Renal pelvis (tissue), 1 donor: ENCODE measurements at regions not wholly inside any gene's neighbourhood (a gene's known extent, or its start where the extent isn't known, plus 50 kb on each side); places are given as distances from the start of the nearest gene placed in this dataset.

Experiments
- DNase-seq: peaks from one replicate; pipeline ENCODE4 v3.0.0-alpha.2; 2013

DNA sequence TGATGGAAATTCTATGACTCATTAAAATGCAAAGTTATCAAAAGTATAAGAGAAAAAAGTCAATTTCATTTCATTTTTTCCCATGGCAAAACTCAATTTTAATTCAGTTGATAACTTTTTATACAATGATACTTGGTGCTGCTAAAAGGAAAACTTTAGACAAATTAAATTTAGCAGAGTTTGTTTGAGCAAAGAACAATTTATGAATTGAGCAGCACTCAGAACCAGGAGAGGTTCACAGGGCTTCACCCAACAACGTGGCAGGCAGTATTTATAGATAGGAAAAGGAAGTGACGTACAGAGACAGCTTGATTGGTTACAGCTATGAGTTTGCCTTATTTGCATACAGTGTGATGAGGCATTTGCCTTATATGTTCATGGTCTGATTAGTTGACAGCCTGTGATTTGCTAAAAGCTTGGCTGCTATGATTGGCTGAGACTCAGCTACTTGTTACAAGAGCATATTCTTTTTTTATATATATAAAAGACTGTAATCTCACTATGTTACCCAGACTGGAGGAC, 157.2 kb upstream of the CELF2 start:
- no peak for DNase-seq

DNA sequence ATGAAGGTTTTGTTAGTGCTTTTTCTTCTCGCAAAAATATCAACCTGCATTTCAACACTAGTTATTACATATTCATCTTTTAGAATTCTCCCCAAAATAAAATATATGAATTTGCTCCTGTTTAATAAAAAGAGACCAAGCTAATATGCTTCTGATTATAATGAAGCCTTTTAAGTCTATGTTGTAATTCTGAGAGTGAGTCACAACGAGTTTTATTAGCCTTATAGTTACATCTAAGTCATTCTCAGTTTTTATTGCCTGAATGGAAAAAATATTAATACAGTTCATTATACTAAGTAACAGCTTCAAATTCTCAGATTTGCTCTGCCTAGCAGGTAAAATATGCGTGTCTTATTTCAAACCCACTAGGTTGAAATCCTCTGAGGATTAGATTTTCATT, 152.4 kb upstream of the CELF2 start:
- no peak for DNase-seq

DNA sequence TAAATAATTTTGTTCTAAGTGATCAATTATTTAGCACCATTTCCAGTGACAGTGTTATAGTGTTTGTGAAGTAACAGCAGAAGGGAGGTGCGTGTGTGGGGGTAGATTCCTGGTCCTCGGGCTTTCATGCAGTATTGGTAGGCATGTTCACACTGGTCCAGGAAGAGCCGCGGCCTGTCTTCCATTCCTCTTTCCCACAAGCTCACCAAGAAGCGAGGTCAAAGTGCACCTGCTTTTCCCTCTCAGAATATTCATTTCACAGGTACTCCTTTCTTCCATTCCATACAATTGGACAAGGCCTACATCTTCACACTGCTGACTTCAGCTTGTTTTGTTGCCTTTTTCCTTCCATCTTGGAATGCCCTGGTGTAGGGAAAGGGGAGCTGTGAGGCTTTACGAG, 151.8 kb upstream of the CELF2 start:
- no peak for DNase-seq

DNA sequence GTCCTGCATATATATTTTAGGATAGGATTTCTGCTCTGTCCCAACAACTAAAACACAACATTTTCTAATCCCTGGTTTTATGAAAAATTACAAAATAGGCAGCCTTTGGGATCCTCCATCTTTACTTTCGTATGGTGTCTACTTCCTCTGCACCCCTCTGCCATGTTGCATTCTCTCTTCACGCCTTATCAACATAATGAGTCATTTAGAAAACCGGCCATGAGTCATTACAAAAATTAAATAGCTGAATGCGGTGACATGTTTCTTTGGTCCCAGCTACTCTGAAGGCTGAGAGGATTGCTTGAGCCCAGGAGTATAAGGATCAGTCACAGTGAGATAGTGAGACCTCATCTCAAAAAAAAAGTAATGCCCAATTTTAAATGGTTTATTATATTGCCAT, 148.1 kb upstream of the CELF2 start:
- no peak for DNase-seq

DNA sequence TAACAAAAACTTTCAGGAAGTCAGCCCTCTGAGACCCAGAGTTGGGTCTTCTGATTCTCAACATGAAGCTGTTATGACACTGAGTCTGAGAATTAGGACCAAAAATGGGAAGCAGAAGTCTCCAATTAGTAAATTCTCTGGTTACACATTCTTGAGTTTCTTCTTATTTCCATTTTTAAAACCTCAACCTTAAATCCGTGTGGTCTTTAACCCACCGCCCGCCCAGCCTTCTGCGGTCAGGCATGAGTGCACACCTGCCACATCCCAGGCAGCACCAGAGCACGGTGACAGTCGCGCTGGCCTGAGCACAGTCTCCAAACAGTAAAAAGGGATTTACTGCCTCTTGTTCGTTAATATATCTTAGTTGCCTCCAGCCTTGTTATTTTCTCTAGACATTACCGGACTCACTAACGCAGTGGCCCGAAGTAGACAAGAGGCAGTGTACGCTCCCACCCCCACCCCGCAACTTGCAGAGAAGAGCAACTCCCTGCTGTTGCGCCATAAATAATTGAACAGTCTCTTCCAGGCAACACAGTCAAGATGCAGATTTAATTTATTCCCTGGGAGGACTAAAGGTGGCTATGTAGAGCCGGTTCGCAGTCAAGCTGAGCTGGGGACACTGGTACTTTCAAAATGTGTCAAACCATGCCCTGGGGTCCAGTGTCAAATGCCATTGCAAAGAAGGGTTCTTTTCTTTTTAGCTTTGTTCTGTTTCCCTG, 147.0 kb upstream of the CELF2 start:
- DNase-seq, result peak; percentile 86

DNA sequence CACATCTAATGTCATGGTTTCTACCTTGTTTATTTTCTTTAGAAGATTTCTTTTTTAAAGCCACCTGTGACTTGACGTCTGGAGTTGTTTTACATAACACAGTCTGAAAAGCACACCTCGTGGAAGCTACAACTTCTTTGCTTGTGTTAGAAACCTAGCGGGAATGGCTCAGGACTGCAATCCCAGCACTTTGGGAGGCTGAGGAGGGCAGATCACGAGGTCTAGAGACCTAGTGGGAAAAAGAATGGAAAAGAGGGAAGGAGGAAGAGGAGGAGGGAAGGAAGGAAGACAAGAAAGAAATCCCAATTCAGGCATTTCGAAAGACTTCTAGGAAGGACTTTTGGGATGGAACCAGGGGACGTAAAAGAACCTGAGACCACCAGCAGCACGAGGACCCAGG, 146.3 kb upstream of the CELF2 start:
- no peak for DNase-seq

DNA sequence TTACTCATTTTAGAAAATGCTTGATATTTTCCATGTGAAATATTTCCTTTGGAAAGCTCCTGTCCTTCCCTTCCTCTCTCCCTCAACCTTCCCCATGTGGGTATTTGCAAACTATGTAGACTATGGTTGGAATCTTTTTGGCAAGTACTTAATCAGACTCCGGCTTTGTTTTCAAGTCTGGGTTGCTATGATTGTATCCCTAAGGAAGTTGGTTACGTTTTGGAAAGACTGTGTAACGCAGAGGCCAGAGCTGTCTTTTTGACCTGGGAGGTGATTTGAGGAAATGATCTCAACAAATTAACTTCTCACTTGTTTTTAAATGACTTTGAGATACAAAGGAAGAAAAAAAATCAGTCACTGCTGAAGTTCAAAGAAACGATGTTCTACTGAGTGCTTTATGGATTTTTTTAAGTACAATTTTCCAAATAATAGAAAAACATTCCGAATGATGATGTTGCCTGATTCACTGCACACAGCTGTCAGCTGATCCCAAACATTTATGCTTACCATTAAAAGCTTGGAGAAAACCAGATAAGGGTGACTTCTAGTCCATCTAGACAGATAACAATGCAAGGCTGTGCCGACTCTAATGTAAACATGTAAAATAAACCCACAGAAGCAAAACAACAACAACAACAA, 145.5 kb upstream of the CELF2 start:
- DNase-seq, result no peak

DNA sequence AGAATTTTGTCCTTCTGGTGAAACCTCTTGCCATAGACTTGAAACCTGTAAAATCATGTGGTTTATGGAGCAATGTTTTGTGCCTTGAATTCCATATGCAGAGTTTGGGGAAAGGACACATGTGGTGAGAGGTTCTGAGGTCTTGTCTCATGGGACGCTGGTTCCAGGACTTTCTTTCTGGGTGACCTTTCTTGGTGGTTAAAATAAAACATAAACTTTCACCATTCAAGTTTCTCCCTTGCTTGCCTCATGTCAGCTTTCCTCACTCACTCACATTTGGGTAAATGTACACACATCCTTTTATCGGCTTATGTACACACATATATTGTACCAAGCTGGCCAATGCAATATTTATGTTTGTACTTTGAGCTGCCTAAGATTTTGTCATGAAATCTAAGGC, 144.9 kb upstream of the CELF2 start:
- DNase-seq, result no peak

DNA sequence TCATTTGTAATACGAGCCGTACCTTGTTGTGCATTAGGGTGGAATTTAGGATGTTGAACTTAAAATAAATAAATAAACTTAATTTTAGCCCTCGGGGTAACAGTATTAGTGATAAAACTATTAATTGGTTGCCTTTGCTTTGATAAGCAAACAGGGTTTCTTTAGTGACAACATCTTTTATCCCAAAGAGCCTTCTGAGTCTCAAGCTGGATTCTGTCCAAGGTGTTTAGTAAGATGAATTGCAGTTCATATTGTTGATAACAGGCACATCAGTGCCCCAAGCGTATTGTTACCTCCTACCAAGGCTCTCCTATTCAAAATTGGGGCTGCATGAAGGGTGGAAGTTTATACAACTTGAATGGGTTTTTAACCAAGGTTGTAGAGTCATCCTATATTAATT, 144.4 kb upstream of the CELF2 start:
- DNase-seq, result no peak

DNA sequence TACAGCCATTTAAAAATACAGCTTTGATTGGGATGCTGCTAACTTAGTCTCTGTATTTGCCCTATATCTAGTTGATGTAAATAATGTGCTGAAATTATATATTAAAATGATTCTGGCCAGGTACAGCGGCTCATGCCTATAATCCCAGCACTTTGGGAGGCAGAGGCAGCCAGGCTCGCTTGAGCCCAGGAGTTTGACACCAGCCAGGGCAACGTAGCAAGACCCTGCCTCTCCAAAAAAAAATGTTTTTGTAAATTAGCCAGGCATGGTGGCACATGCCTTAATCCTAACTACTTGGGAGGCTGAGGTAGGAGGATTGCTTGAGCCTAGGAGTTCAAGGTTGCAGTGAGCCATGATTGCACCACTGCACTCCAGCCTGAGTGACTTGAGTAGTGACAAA, 143.8 kb upstream of the CELF2 start:
- no peak for DNase-seq

DNA sequence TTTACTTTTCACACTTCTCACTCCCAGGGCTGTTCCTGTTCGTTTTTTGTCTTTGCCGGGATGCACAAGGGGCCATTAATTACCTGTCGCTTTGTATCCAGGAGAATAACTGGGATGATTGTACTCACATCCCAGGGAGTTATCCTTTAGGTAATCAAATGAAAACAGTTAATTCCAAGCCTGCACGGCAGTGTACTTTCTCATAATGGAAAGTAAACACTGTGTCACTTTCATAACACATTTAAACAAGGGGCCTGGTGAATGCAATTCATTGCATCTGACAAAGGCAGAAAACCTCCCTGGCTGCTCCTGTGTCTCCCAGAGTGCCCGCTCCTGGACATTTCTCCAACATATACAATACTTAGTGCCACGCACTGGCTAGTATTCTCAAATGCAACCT, 138.7 kb upstream of the CELF2 start:
- no peak for DNase-seq

DNA sequence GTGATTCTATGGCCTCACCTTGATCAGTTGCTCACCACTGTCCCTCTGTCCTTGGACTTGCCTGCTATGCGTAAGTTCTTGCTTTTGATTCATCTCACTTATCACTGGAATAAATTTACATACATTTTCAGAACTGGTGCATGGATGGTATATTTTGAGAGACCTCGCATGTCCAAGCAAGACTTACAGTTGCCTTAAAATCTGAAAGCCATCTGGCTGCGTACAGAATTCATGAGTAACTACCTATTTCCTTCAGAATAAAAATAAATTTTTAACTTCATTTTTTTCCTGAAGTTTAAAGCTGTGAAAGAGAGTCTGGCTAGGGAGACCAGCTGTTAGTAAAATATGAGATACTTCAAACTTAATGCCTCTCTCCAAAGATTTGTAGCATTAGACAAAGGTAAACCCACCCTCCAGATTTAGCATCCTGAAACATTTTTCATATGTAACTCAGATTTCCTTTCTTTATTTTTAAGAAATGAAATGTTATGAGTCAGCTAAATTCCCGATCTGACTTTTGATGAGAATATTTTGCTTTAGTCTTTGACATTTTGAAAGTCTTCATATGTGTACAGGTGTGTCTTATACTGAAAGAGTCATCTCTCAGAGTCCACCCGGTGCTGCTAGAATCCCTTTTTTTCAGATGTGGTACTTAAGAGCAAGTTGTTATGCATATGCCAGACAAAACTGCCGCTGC, 136.4 kb upstream of the CELF2 start:
- DNase-seq, result no peak

DNA sequence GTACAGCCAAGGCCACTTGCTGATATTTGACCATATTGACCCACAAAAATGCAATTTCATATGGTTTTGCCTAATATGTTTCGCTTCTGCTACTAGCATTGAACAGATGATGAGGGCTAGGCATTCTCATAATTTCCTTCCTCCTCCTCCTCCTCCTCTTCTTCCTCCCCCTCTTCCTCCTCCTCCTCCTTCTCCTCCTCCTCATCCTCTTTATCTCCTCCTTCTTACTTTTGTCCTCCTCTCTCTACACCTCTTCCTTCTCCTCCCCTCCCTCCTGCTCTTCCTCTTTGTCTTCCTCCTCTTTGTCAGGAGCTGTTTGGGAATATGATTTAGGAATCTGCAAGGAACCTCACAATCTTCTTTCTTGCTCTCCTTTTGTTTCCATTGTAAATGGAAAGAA, 133.9 kb upstream of the CELF2 start:
- DNase-seq, result no peak

DNA sequence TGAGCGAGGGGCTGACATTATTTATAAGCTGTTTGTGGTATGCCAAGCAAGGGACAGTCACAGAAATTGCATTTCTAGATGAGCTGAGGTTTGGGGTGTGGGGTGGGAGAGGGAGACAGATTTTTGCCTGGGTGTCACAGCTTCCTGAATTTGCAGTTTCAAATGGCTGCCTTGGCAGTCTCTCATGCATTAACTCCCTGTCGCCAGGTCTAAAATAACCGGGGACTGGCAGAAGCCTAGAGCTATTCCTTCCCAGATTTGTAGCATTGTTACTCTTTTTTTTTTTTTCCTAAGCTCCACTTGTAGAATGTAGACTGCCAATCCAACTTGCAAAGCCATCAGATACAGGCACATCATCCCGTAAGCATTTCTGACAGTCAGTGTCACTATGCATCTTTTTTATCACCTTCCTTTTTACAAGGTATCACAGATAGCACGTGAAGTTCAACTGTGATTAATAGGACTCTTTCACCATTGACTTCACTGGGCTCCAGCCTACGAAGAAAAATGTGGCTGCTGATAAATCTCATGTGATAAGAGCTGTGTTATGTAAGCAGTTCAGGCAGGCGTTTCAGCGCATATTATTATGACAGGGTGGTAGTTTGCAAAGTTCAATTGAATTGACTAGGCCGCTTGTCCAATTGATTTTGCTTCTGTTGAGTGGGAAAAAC, 130.7 kb upstream of the CELF2 start:
- no peak for DNase-seq

DNA sequence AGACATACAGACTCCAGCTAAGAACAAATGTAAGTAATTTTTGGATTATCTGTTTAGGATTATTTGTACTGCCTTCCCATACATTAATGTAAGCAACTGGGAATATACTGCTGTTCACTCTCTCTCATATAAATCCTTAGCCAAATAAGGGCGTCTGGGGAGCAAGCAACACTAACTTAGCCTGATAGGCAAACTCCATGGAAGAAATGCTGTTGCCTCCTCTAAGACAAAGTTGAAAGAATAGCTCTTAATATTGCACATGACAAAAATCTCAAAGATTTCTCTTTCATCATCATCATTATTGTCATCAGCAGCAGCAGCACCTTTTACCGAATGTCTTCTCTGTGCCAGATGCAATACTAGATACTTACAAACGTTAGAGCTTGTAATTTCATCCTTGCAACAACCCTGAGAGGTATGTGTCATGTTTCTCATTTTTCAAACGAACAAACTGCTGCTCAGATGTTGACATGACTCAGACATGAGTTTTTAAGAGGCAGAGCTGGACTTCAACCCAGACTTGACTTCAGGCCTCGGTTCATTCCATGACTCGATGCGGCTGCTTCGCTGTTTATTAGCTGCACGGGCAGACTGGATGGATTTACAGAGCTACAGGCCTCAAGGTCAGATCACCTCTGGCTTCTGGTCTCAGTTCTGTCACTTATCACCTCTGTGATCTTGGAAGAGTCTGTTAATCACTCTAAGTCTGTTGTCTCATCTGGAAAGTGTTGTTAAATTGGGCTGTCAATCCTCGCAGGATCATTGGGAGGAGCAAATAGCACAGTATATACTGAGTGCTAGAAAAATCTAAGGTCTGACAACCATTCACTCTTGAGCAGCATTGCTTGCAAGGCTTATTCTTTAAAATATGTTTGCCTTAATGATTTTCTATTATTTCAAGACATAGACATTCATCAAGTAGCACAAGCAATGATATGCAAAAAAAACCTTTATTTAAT, 126.3 kb upstream of the CELF2 start:
- no peak for DNase-seq

DNA sequence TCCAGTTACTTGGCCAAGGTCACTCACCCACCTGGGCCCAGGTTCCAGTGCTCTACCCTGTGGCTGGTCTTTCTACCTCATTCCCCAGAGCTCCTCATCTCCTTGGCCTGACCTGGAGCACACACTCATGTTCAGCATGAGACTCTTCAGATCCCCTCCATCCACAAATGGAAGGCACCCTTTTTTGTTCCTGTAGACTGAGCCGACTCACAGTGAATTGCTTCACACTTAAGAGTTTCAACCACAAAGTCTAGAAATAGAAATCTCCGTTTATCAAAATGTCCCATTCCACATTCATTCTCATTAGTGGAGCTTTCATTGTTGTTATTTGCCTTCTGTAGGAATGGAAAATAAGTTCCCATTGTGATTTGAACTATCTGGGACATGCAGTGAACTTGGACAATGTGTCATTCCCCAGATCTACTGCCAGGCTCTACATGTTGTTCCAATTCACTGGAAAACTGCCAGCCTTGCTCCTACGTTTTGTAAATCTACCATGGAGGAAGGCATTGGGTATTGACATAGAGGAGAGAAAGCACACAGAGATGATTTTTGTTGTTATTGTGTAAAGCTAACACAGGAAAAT, 125.3 kb upstream of the CELF2 start:
- DNase-seq, result no peak

DNA sequence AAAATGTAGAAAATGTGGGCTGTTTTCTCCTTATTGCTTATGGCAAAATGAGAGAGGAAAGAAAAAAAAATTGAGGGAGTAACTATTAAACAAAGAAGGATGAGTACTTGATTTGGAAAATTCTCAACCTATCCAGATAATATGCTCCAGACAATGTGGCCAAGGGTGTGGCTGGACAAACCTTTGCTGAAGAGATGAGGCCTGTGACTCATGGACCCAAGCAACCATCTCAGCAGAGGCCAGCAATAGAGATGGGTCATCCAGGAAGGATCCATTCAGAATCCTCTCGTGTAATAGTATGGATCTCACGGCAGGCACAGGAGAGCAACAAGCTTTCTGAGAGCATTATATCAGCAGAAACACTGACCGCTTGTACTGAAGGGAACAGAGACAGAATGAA, 120.3 kb upstream of the CELF2 start:
- no peak for DNase-seq

DNA sequence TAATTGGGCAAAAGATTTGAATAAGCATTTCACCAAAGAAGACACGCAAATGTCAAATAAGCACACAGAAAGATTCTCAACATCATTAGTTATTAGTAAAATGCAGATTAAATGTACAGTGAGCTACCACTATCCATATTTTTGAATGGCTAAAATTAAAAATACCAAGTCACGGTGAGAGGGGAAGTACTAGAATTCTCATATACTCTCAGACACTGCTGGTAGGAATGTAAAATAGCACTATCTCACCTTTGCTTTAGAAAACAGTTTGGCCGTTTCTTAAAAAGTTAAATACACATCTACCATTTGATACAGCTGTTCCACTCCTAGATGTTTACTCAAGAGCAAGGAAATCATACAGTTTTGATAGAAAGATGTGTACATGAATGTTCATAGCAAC, 115.8 kb upstream of the CELF2 start:
- DNase-seq, result no peak

DNA sequence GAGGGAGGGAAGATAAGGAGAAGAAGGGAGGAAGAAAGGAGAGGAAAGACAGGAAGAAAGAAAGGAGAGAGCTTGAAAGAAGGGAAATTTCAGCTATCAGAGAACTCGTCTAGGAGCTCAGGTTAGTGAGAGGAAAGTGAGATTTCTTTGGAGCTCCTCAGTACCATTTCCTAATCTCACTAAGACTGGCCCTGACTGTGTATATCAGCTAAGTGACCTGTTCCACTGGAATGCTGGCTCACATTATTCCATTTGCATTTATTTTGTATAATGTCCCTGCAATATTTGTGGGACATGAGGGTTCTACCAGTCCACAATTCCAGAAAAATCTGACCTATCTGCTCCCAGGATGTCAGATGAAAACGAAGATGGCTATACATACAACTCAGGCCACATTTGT, 114.7 kb upstream of the CELF2 start:
- DNase-seq, result no peak

DNA sequence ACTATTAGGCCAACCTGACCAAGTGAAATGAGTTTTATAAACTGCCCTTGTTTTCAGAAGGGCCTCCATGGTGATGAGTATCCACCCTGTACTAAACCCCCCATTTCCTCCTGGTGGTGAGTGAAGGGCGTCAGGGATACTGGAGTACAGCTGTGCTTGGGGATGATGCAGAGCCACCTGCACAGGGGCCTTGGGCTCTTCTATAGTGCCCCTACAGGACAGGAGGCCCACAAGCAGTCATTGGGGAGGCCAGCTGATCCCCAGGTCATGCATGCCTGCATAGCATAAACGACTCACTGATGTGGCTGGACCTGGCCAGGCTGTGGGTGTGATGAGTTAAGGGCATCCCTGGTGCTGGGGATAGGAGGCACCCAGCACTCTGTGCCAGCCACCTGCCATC, 114.1 kb upstream of the CELF2 start:
- no peak for DNase-seq

DNA sequence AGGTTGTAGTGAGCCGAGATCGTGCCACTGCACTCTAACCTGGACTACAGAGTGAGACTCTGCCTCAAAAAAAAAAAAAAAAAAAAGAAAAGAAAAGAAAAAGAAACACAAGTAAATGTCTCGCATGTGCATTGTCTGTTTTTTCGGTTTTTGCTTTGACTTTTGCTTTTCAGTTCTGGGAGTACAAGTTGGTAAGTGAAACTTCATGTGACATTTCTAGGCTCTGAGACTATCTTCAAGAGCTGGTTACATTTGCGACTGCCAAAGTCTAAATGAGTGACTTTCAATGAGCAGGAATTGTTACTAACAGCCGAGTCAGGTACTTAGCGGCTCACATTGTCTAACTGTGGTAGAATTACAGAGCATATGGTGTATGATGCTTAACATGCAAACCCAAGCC, 107.0 kb upstream of the CELF2 start:
- DNase-seq, result no peak
